Astrocyte of the cerebellum (primary cell): ENCODE measurements at regions not wholly inside any gene's neighbourhood (a gene's known extent, or its start where the extent isn't known, plus 50 kb on each side); places are given as distances from the start of the nearest gene placed in this dataset.

Experiments
- DNase-seq: peaks from one replicate; pipeline ENCODE4 v3.0.0-alpha.2; 2011; ENCODE audit warnings: low read depth
- H3K4me3 ChIP-seq: 2 replicates; pipeline ENCODE4 v1.5.1; 2011; ENCODE audit warnings: mild to moderate bottlenecking, low read depth, low read length, moderate library complexity
- in situ Hi-C: cut with HindIII; loops from 2 replicates; pipeline ENCODE4 v1.10.0; 2017; ENCODE audit warnings: low sequenced_read_pairs
- TF ChIP-seq, protein P1 (sequence below): IDR thresholded peaks from 2 replicates; pipeline ENCODE4 v1.5.1; 2012; ENCODE audit warnings: low read length, low read depth, moderate library complexity, mild to moderate bottlenecking; ENCODE audit errors: missing control alignments

DNA sequence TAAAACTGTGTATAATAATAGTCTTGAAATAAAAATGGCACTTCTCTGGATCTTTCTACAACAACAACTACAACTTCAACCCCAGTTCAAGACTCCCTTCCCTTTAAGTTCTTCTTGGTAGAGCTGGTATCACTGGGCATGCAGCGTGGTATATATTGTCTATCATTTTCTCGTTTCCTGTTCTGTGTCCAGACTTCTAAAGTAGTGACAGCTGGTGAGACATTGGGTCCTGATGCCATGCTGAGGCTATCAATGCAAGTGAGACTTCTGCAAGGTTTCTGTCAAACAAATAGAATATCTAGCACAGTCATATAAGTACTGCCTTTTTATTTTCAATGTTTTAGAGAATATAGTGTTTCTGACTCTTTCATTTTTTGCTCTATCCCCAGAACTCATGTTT is 123.0 kb upstream of the GRIN3A start:
- no peak for DNase-seq
- in situ Hi-C loops, result loop anchor here (5.0 kb wide), 1 partner anchor 71 kb away; no protein-coding TSS in a partner anchor
- TF ChIP-seq, protein P1, sequence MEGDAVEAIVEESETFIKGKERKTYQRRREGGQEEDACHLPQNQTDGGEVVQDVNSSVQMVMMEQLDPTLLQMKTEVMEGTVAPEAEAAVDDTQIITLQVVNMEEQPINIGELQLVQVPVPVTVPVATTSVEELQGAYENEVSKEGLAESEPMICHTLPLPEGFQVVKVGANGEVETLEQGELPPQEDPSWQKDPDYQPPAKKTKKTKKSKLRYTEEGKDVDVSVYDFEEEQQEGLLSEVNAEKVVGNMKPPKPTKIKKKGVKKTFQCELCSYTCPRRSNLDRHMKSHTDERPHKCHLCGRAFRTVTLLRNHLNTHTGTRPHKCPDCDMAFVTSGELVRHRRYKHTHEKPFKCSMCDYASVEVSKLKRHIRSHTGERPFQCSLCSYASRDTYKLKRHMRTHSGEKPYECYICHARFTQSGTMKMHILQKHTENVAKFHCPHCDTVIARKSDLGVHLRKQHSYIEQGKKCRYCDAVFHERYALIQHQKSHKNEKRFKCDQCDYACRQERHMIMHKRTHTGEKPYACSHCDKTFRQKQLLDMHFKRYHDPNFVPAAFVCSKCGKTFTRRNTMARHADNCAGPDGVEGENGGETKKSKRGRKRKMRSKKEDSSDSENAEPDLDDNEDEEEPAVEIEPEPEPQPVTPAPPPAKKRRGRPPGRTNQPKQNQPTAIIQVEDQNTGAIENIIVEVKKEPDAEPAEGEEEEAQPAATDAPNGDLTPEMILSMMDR, result no peak
- H3K4me3 ChIP-seq, result no peak overlapping the region

DNA sequence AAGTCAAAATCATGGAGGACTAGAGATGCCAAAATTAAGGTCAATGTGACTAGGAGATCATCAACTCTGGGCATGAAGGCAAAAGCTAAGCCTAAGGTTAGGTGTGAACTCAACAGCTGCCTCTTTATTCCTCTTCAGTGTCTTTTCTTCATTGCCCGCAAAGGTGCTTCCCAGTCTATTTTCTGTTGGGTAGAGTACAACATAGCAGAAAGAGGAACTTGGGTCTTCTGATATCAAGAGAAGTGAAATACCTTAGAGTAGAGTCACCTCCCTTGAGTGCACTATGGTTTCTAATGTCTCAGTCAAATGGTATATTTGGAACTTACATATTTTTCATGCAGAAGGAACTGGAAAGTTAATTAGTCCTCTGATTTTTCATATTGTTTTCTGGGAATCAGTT is 122.5 kb upstream of the GRIN3A start:
- TF ChIP-seq, protein P1, result no peak
- in situ Hi-C loops, result loop anchor here (5.0 kb wide), 1 partner anchor 71 kb away; no protein-coding TSS in a partner anchor

DNA sequence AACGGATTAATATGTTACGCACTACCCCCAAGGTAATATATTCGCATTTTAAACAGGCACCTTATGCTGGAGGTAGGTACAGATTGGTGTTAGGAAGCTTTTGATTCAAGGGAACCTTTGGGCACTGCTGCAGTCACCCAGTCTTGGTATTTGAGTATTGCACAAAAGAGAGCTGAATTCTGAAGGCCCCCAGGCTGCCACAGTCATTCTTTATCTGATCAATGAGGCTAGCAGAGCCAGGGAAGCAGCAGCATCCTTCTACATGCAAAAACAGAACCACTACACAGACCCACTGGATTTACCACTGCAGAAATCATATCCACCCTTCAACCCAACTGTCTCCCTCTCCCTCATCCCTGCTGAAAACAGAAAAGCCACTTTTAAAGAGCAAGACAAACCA is 121.2 kb upstream of the GRIN3A start:
- in situ Hi-C loops, result loop anchor here (5.0 kb wide), 1 partner anchor 73 kb away; no protein-coding TSS in a partner anchor
- no peak for DNase-seq
- TF ChIP-seq, protein P1, result no peak
- no peak overlapping the region for H3K4me3 ChIP-seq

More for the DNA sequence above, 122.5 kb upstream of the GRIN3A start:
- no peak overlapping the region for H3K4me3 ChIP-seq
- no peak for DNase-seq

DNA sequence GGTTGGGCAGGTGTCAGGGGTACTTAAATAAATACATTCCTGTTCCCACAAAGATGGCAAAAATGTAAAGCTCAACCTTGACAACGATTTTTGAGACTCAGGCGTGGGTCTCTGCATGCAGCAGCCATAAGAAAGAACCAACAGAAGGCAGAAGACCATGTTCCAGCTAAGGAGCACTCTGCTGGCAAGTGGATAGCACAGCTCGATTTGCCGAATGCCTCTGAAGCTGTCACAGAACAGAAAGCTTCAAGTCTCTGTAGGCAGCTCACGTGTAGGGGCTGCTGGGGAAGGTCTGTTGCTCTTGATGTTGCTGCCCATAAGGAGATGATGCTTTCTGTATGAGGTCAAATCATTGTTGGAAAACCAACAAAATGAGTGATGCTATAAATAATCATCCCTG is 119.6 kb upstream of the GRIN3A start:
- TF ChIP-seq, protein P1, result no peak
- in situ Hi-C loops, result no loop called here
- no peak for DNase-seq
- no peak overlapping the region for H3K4me3 ChIP-seq

DNA sequence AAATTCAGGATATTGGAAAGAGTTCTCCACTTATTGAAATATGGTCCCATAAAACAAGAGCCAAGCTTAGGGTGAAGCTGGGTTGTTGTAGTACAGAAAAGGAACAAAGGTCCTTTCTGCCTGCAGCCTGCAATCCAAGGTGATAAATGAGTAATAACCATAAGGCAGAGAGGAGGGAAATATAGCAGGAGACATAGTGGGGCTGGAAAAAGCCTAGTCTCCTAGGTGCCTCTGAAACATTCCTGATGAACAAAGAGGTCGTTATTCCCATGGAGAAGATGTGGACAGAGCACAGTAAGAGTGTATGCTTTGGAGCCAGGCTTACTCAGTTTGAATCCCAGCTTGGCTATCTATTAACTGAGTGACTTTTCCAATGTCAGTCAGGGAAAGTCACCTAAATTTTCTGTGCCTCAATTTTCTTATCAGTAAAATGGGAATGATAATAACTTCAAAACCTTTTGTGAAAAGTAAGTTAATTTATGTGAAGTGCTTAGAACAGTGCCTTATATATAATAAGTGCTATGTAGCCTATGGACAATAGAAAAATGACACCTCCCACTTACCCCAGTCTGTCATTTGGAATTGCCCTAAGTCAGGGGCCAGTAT is 110.8 kb upstream of the GRIN3A start:
- in situ Hi-C loops, result no loop called here
- no peak for DNase-seq
- H3K4me3 ChIP-seq, result no peak overlapping the region
- TF ChIP-seq, protein P1, result no peak

DNA sequence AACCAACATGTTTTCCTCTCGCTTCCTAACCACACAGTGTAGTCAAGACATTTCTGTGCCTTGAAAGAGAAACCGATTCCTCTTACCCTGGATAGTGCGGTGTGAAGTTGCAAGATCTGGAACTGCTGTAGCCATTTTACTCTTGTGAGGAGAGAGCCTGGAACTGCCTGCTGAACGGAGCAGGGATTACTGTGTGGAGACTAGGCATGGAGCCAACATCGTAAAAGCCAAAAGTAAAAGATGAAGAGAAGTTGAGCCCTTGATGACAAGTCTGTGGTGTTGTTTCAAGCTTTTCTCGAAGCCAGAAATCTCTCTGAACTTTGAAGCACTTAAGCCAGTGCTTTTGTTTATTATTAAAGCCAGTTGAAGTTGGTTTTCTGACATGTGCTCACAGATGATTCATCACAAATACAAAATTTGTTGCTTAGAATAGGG is 110.1 kb upstream of the GRIN3A start:
- H3K4me3 ChIP-seq, result no peak overlapping the region
- TF ChIP-seq, protein P1, result no peak
- in situ Hi-C loops, result no loop called here
- DNase-seq, result no peak
